ENCODE measurements at regions not wholly inside any gene's neighbourhood (a gene's known extent, or its start where the extent isn't known, plus 50 kb on each side); places are given as distances from the start of the nearest gene placed in this dataset.

GRCh38 chr12:127712561-127712960, 554.4 kb upstream of the TMEM132C start:
- H3K9me2 ChIP-seq (ENCODE audit: insufficient read depth, low read length): no peaks in the 10 kb centered on the region
- H3K9me3 ChIP-seq (ENCODE audit: low read length): no peaks in the 10 kb centered on the region
- TF ChIP-seq EZH2 (IDR thresholded peaks at IDR 0.05; ENCODE audit: borderline replicate concordance, insufficient read depth, low read length, poor library complexity, severe bottlenecking): no peak
- no peak for TF ChIP-seq POLR2AphosphoS5 (IDR thresholded peaks at IDR 0.05)
- TF ChIP-seq RAD21 (conservative IDR thresholded peaks at IDR 0.05): no peak
- no peak for TF ChIP-seq CTCF (IDR thresholded peaks at IDR 0.05; ENCODE audit: poor library complexity, severe bottlenecking)
- TF ChIP-seq EP300 (conservative IDR thresholded peaks at IDR 0.05; ENCODE audit: poor library complexity, severe bottlenecking): no peak
- TF ChIP-seq MXI1 (conservative IDR thresholded peaks at IDR 0.05; ENCODE audit: poor library complexity, severe bottlenecking): no peak
- TF ChIP-seq SMC3 (conservative IDR thresholded peaks at IDR 0.05; ENCODE audit: poor library complexity): no peak
- TF ChIP-seq REST (IDR thresholded peaks at IDR 0.05; ENCODE audit: borderline replicate concordance): no peak
- TF ChIP-seq TAF1 (IDR thresholded peaks at IDR 0.05; ENCODE audit: low read depth): no peak
- H3K4me2 ChIP-seq (ENCODE audit: low read length): no peak overlapping the region
- H3K79me2 ChIP-seq (replicated peaks; ENCODE audit: insufficient read depth, low read length): no peaks in the 10 kb centered on the region
- H3K9ac ChIP-seq (ENCODE audit: low read length): no peak overlapping the region
- no peak overlapping the region for H3K4me3 ChIP-seq (ENCODE audit: low read length)
- no peak overlapping the region for H3K27ac ChIP-seq (ENCODE audit: low read length)
- no peaks in the 10 kb centered on the region for H3K27me3 ChIP-seq (ENCODE audit: insufficient read depth, low read depth, low read length)
- no peak overlapping the region for H2AFZ ChIP-seq (ENCODE audit: low read depth, low read length)
- H3F3A ChIP-seq (ENCODE audit: insufficient read depth, low read length, poor library complexity, severe bottlenecking): no peaks in the 10 kb centered on the region
- H4K20me1 ChIP-seq (ENCODE audit: insufficient read depth): no peaks in the 10 kb centered on the region
- H3K36me3 ChIP-seq (ENCODE audit: insufficient read depth, low read length): no peaks in the 10 kb centered on the region

GRCh38 chr12:127716166-127716565, 550.8 kb upstream of the TMEM132C start:
- no peaks in the 10 kb centered on the region for H3F3A ChIP-seq (ENCODE audit: insufficient read depth, low read length, poor library complexity, severe bottlenecking)
- H3K9me3 ChIP-seq (ENCODE audit: low read length): no peaks in the 10 kb centered on the region
- no peak overlapping the region for H3K4me2 ChIP-seq (ENCODE audit: low read length)
- TF ChIP-seq EP300 (conservative IDR thresholded peaks at IDR 0.05; ENCODE audit: poor library complexity, severe bottlenecking): no peak
- TF ChIP-seq POLR2AphosphoS5 (IDR thresholded peaks at IDR 0.05): no peak
- no peak for TF ChIP-seq TAF1 (IDR thresholded peaks at IDR 0.05; ENCODE audit: low read depth)
- TF ChIP-seq RAD21 (conservative IDR thresholded peaks at IDR 0.05): no peak
- TF ChIP-seq SMC3 (conservative IDR thresholded peaks at IDR 0.05; ENCODE audit: poor library complexity): no peak
- no peak for TF ChIP-seq EZH2 (IDR thresholded peaks at IDR 0.05; ENCODE audit: borderline replicate concordance, insufficient read depth, low read length, poor library complexity, severe bottlenecking)
- TF ChIP-seq CTCF (IDR thresholded peaks at IDR 0.05; ENCODE audit: poor library complexity, severe bottlenecking): no peak
- TF ChIP-seq MXI1 (conservative IDR thresholded peaks at IDR 0.05; ENCODE audit: poor library complexity, severe bottlenecking): no peak
- no peak for TF ChIP-seq REST (IDR thresholded peaks at IDR 0.05; ENCODE audit: borderline replicate concordance)
- H3K9me2 ChIP-seq (ENCODE audit: insufficient read depth, low read length): no peaks in the 10 kb centered on the region
- H3K27me3 ChIP-seq (ENCODE audit: insufficient read depth, low read depth, low read length): no peaks in the 10 kb centered on the region
- no peak overlapping the region for H2AFZ ChIP-seq (ENCODE audit: low read depth, low read length)
- no peaks in the 10 kb centered on the region for H3K79me2 ChIP-seq (replicated peaks; ENCODE audit: insufficient read depth, low read length)
- no peak overlapping the region for H3K27ac ChIP-seq (ENCODE audit: low read length)
- H4K20me1 ChIP-seq (ENCODE audit: insufficient read depth): no peaks in the 10 kb centered on the region
- no peaks in the 10 kb centered on the region for H3K36me3 ChIP-seq (ENCODE audit: insufficient read depth, low read length)
- H3K4me3 ChIP-seq (ENCODE audit: low read length): no peak overlapping the region
- no peak overlapping the region for H3K9ac ChIP-seq (ENCODE audit: low read length)
